ENCODE measurements at regions not wholly inside any gene's neighbourhood (a gene's known extent, or its start where the extent isn't known, plus 50 kb on each side); places are given as distances from the start of the nearest gene placed in this dataset.
"Not testable (repeated sequence)": the region's sequence is repeated elsewhere in the genome, so short reads cannot be mapped to it uniquely, and the experiment has no call there.

GRCh38 chr15:69660658-69661405 lies 208.2 kb downstream of the RPLP1 start:
- DNase-seq = no peak

GRCh38 chr15:69661446-69661845 lies 208.8 kb downstream of the RPLP1 start:
- DNase-seq = no peak

GRCh38 chr15:69661871-69662644 lies 209.4 kb downstream of the RPLP1 start:
- no peak for DNase-seq

- no peak for DNase-seq
These were observed 210.0 kb downstream of the RPLP1 start for GRCh38 chr15:69662645-69663000.

GRCh38 chr15:69663441-69663840 lies 210.8 kb downstream of the RPLP1 start:
- DNase-seq = no peak

- no peak for DNase-seq
These were observed 211.4 kb downstream of the RPLP1 start for GRCh38 chr15:69663982-69664381.

- no peak for DNase-seq
These were observed 212.3 kb downstream of the RPLP1 start for GRCh38 chr15:69664572-69665571.

GRCh38 chr15:69665641-69666111 lies 213.1 kb downstream of the RPLP1 start:
- no peak for DNase-seq

- peak; percentile 36 for DNase-seq
These were observed 213.8 kb downstream of the RPLP1 start for GRCh38 chr15:69666441-69666882.

- DNase-seq = no peak
These were observed 214.5 kb downstream of the RPLP1 start for GRCh38 chr15:69666921-69667811.

- no peak for DNase-seq
These were observed 215.6 kb downstream of the RPLP1 start for GRCh38 chr15:69668039-69668705.

GRCh38 chr15:69668963-69669362 lies 216.3 kb downstream of the RPLP1 start:
- DNase-seq = no peak

- DNase-seq = no peak
These were observed 216.8 kb downstream of the RPLP1 start for GRCh38 chr15:69669446-69669845.

GRCh38 chr15:69673291-69673881 lies 220.8 kb downstream of the RPLP1 start:
- DNase-seq = no peak

GRCh38 chr15:69675731-69676130 lies 223.1 kb downstream of the RPLP1 start:
- no peak for DNase-seq

GRCh38 chr15:69677403-69677802 lies 224.8 kb downstream of the RPLP1 start:
- DNase-seq = no peak

- no peak for DNase-seq
These were observed 227.1 kb downstream of the RPLP1 start for GRCh38 chr15:69679623-69680228.

GRCh38 chr15:69684823-69685222 lies 232.2 kb downstream of the RPLP1 start:
- DNase-seq = not testable (repeated sequence)

GRCh38 chr15:69685512-69686452 lies 233.2 kb downstream of the RPLP1 start:
- DNase-seq = no peak
